Panc1 (cell line): ENCODE measurements at regions not wholly inside any gene's neighbourhood (a gene's known extent, or its start where the extent isn't known, plus 50 kb on each side); places are given as distances from the start of the nearest gene placed in this dataset.

ENCODE experiments used
- ATAC-seq: fragments of 200-7000 bp; cut with Tn5 transposase; 2 replicates; pipeline ENCODE4 v1.9.1; 2020; ENCODE audit warnings: mild to moderate bottlenecking, moderate library complexity
- BruUV-seq: library from RNA; stranded (reverse); fragments of 400-500 nt; replicated peaks from 2 replicates; lab custom pipeline; 2021; lab: Mats Ljungman, UMichigan
- CTCF ChIA-PET: fragments of 300-600 bp; sonication (Branson Sonifier 250); formaldehyde crosslinking; loops from one replicate; lab custom pipeline; 2022; ENCODE audit warnings: antibody characterized with exemption; lab: Charles Lee
- POLR2A ChIA-PET: fragments of 300-600 bp; sonication (Branson Sonifier 250); formaldehyde crosslinking; loops from one replicate; lab custom pipeline; 2022; ENCODE audit warnings: antibody characterized with exemption; lab: Charles Lee
- DNase-seq: peaks from one replicate; pipeline ENCODE4 v3.0.0-alpha.2; 2010; ENCODE audit warnings: low read depth, low spot score
- H3K27ac ChIP-seq: 2 replicates; pipeline ENCODE4 v1.5.1; 2011; ENCODE audit warnings: mild to moderate bottlenecking, low read length, inconsistent platforms
- H3K27me3 ChIP-seq: fragments of 200-500 bp; sonication (Bioruptor generic); 2 replicates; pipeline ENCODE4 v1.6.0; 2014; ENCODE audit warnings: low read length, inconsistent platforms; ENCODE audit not compliant: control insufficient read depth, insufficient read depth
- H3K36me3 ChIP-seq: fragments of 200-500 bp; sonication (Bioruptor generic); 2 replicates; pipeline ENCODE4 v1.5.1; 2014; ENCODE audit warnings: inconsistent platforms, mild to moderate bottlenecking, low read length, moderate library complexity; ENCODE audit not compliant: control insufficient read depth, insufficient read depth
- H3K4me1 ChIP-seq: 2 replicates; pipeline ENCODE4 v1.5.1; 2011; ENCODE audit warnings: inconsistent platforms, mild to moderate bottlenecking, low read length, moderate library complexity; ENCODE audit not compliant: control insufficient read depth, insufficient read depth
- H3K4me3 ChIP-seq, 2 experiments: 2 replicates each; pipeline ENCODE4 v1.5.1; 2011 to 2012; ENCODE audit warnings: low read depth in 2 of 2, low read length in 2 of 2, mild to moderate bottlenecking in 2 of 2, inconsistent platforms in 1 of 2, moderate library complexity in 1 of 2
- H3K9me3 ChIP-seq: fragments of 200-500 bp; sonication (Bioruptor generic); 2 replicates; pipeline ENCODE4 v1.5.1; 2014; ENCODE audit warnings: low read depth, mild to moderate bottlenecking, inconsistent platforms, low read length, moderate library complexity; ENCODE audit not compliant: control insufficient read depth, insufficient read depth
- POLR2AphosphoS5 ChIP-seq: IDR thresholded peaks from 2 replicates; pipeline ENCODE4 v1.6.1; 2012; ENCODE audit warnings: mild to moderate bottlenecking, low read depth, low read length, moderate library complexity
- REST ChIP-seq, 2 experiments: IDR thresholded peaks; 2 replicates each; pipeline ENCODE4 v1.6.1; 2011 to 2012; ENCODE audit warnings: low read depth in 2 of 2, control low read depth in 1 of 2, low read length in 1 of 2, mild to moderate bottlenecking in 1 of 2, moderate library complexity in 1 of 2; ENCODE audit not compliant: insufficient read depth in 1 of 2
- SIN3A ChIP-seq: IDR thresholded peaks from 2 replicates; pipeline ENCODE4 v1.6.1; 2012; ENCODE audit warnings: low read depth, mild to moderate bottlenecking, low read length, moderate library complexity, borderline replicate concordance; ENCODE audit not compliant: insufficient read depth
- TCF7L2 ChIP-seq: IDR thresholded peaks from 2 replicates; pipeline ENCODE4 v1.6.1; 2011; ENCODE audit warnings: mild to moderate bottlenecking, low read depth, low read length, inconsistent platforms
- in situ Hi-C: cut with HindIII; loops from 2 replicates; pipeline ENCODE4 v1.10.0; 2016; ENCODE audit warnings: low sequenced_read_pairs, low pct_unique_long_range_greater_than_20kb
- intact Hi-C: fragments of 100-400 bp; cut with micrococcal nuclease; formaldehyde crosslinking; loops from one replicate; pipeline ENCODE4 v1.10.0; 2022; ENCODE audit not compliant: unreplicated experiment
- TF ChIP-seq, protein P1 (sequence below): fragments of 450-650 bp; IDR thresholded peaks from 2 replicates; pipeline ENCODE4 v1.5.1; 2017; ENCODE audit warnings: mild to moderate bottlenecking

GRCh38 chr11:87924125-87924524, 251.1 kb downstream of the RAB38 start:
- in situ Hi-C loops, result no loop called here
- no peak for TF ChIP-seq REST (IDR thresholded peaks at IDR 0.05; ENCODE audit: insufficient read depth in 1 of 2, low read depth in 2 of 2, low read length in 1 of 2)
- TF ChIP-seq POLR2AphosphoS5, result no peak
- no peak for TF ChIP-seq SIN3A
- no peak for TF ChIP-seq TCF7L2
- TF ChIP-seq, protein P1, sequence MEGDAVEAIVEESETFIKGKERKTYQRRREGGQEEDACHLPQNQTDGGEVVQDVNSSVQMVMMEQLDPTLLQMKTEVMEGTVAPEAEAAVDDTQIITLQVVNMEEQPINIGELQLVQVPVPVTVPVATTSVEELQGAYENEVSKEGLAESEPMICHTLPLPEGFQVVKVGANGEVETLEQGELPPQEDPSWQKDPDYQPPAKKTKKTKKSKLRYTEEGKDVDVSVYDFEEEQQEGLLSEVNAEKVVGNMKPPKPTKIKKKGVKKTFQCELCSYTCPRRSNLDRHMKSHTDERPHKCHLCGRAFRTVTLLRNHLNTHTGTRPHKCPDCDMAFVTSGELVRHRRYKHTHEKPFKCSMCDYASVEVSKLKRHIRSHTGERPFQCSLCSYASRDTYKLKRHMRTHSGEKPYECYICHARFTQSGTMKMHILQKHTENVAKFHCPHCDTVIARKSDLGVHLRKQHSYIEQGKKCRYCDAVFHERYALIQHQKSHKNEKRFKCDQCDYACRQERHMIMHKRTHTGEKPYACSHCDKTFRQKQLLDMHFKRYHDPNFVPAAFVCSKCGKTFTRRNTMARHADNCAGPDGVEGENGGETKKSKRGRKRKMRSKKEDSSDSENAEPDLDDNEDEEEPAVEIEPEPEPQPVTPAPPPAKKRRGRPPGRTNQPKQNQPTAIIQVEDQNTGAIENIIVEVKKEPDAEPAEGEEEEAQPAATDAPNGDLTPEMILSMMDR, result no peak
- CTCF ChIA-PET, result no interaction called here

DNA sequence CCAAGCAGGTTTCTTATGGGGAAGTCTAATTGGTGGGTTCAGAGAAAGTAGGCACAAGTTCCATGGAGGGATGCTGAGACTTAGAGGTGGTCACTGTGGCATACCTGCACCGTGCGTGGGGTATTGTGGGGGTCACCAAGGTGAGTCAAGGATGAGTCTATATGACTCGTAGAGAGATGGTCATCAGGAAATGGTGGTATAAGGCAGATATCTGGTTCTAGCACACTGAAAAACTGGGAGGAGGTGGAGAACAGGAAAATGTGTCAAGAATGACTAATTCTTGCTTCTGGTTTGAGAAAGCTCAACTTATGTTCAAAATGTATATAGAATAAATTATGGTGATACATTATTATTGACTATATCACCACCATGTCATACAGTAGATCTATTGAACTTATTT, 258.1 kb downstream of the RAB38 start:
- ChIA-PET POLR2A (no interaction called here), CTCF (interaction anchor here (0.6 kb wide), 1 partner anchor 979 kb away, joined by 4 read pairs; no protein-coding TSS in a partner anchor)
- H3K9me3 ChIP-seq, result no peaks in the 10 kb centered on the region
- DNase-seq, result no peak
- no peaks in the 10 kb centered on the region for H3K4me1 ChIP-seq
- H3K36me3 ChIP-seq, result no peaks in the 10 kb centered on the region
- no TSS peak for BruUV-seq
- H3K27me3 ChIP-seq, result no peaks in the 10 kb centered on the region
- intact Hi-C loops (no loop called here), in situ Hi-C loops (no loop called here)
- no peak overlapping the region for H3K27ac ChIP-seq
- no peak for ATAC-seq
- H3K4me3 ChIP-seq, result no peak overlapping the region
- TF ChIP-seq SIN3A (no peak), REST (IDR thresholded peaks at IDR 0.05; ENCODE audit: insufficient read depth in 1 of 2, low read depth in 2 of 2, low read length in 1 of 2) (no peak), TCF7L2 (no peak), POLR2AphosphoS5 (no peak)
- TF ChIP-seq, protein P1, result no peak

More at GRCh38 chr11:87924125-87924524, 251.1 kb downstream of the RAB38 start:
- no peak overlapping the region for H3K4me3 ChIP-seq
- ATAC-seq, result no peak
- intact Hi-C loops, result no loop called here
- no peak overlapping the region for H3K27ac ChIP-seq
- no peaks in the 10 kb centered on the region for H3K4me1 ChIP-seq
- no peaks in the 10 kb centered on the region for H3K9me3 ChIP-seq
- no TSS peak for BruUV-seq
- DNase-seq, result no peak
- H3K36me3 ChIP-seq, result no peaks in the 10 kb centered on the region
- H3K27me3 ChIP-seq, result no peaks in the 10 kb centered on the region
- POLR2A ChIA-PET, result no interaction called here
